NCI-H1092 (cell line): ENCODE measurements at regions not wholly inside any gene's neighbourhood (a gene's known extent, or its start where the extent isn't known, plus 50 kb on each side); places are given as distances from the start of the nearest gene placed in this dataset.

ENCODE experiments used
- DNase-seq: peaks from one replicate; lab custom pipeline; 2025; lab: John Stamatoyannopoulos, UW

DNA sequence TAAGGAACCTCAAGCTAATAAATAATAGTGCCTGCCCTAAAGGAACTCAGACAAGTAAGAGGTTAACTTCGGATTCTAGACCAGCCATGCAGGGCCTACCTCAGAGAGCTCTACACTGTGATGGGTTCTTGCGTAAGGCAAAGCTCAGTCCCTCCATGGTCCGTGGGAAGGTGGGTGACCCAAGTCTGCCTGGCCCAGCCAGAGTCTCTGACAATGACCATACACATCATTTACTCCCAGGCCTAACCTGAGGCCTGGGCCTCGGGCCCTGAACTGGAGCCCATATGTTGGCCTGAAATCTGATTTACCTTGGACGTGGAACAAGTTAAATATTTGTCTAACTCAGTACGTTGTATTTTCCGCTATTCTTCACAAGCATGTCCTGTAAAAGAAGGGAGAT, 55.1 kb downstream of the TMEM174 start:
- no peak for DNase-seq
